NCI-H524 treated with DMSO at 0.1 percent for 48 hours (cell line): ENCODE measurements at regions not wholly inside any gene's neighbourhood (a gene's known extent, or its start where the extent isn't known, plus 50 kb on each side); places are given as distances from the start of the nearest gene placed in this dataset.
"Not testable (repeated sequence)": the region's sequence is repeated elsewhere in the genome, so short reads cannot be mapped to it uniquely, and the experiment has no call there.

Experiments used
- DNase-seq: peaks from one replicate; lab custom pipeline; 2025; lab: John Stamatoyannopoulos, UW

DNA sequence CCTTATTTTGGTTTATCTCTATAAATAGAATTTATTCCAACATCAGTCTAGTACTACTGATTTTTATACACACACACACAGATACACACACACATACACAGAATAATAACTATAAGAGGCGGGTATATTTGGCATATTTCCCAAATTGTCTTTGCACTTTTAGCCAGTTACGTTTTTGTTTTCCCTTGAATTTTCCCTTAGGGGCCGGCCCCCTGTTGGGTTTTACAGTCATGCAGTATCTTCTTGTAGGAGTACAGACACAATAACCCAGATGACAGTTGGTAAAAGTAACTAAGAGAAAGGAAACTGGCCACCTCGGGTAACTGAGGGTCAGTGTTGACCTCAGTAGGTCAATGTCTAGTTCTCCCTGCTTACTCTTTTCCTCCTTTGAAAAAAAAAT is 50.9 kb downstream of the DISP1 start:
- DNase-seq, result no peak

DNA sequence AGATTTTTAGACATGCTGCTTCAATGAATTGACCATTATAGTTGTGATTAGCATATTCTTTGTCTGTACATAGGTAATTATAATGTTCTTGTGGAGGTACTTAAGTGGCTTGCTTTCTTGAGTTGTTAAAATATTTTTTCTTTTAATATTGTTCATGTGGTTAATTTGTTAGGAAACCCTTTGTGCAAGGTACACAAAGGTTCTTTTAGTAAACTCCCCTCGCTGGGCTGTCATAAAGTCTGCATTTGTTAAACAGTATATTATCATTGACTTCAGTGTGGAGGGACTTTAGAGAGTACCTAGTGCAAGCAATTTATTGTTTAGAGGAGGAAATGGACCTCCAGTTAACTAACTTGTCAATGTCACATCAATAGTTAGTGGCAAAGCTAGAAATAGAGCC is 52.5 kb downstream of the DISP1 start:
- DNase-seq, result no peak

DNA sequence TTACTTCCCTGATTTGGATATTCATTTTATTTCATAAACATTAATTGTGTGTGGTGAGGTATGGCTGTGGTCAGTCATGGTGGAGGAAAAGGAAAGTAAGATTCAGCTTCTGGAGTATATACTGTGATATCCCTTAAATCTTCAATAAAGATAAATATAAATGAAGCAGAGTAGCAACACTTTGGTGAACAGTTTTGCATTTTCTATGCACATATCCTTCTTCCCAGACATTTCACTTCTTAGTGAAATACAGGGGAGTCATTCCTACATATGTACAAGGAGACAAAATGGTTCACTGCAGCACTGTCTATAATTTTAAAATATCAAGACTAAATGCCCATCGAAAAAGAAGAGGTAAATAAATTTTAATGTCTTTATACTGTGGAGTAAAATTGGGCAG is 61.3 kb downstream of the DISP1 start:
- no peak for DNase-seq

DNA sequence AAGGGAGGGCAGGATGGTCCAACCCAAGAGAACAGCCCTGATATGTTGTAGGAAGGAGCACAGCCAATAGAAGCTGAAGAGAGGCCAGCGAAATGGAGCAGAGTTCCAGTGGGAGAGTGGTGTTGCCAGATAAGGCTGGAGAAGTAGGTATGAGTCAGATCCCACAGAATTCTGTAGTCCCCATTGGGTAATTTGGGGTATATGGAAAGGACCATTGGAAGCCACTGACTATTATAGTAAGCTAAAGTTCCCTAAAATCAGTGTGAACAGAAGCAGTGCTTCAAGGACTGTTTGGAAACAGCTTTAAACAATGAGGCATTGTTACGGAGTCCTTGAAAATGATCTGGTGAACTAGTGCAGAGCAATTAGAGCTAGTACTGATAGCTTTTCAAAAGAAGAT is 63.0 kb downstream of the DISP1 start:
- DNase-seq, result no peak

- DNase-seq, result no peak
Measured at GRCh38 chr1:222880587-222880986, 65.7 kb downstream of the DISP1 start.

DNA sequence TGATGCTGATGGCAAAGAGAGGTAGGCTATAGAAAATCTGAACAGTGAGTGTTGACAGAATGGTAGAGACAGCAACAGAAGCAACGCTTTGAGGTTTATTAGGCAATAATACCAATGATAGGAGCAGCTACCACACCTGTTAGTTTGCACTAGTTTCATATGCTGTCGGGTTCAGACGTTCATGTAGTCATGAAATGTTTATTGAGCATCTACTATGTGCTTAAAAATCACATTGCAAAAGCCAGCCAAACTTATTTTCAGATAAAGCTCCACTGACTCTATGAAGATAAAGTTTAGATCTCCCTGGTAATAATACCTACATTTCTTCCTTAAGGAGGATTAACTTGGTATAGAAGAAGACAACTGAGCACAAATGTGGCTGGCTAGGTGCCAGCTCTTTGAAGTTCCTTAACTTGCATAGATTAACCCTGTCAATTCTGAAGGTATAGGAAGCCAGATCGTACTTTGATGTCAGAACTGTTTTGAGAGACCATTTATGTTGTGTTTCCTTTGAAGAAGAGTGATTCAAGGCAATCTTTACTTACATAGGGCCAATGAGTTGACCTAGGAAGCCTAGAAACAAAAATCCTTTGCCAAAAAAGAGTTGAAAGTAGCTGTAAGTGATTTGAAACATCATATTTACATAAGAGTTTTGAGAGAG is 71.5 kb downstream of the DISP1 start:
- no peak for DNase-seq

DNA sequence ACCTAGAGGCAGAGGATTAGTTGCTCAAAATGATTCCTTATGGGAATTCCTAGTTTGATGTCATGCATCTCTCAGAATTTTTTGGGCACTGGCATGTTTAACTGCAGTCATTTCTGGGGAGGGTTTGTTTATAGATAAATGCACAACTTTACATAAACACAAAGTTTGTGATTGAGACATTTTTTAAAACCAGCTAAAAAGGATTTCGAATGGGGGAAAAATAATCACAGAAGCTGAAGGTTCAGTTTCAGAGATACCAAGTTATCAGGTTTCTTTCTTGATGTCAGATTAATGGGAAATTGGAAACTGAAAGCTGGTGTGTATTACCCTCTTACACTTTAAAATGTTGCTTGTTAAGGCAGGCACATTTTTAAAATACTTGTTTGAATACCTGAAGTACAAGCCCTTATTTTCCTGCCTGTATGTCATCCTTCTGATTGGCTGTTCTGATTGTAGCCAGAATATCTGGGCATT is 72.1 kb downstream of the DISP1 start:
- no peak for DNase-seq

GRCh38 chr1:222889440-222889839 is 74.6 kb downstream of the DISP1 start:
- no peak for DNase-seq

GRCh38 chr1:222890716-222891115 is 75.9 kb downstream of the DISP1 start:
- DNase-seq, result no peak

GRCh38 chr1:222891578-222891977 is 76.7 kb downstream of the DISP1 start:
- DNase-seq, result no peak

DNA sequence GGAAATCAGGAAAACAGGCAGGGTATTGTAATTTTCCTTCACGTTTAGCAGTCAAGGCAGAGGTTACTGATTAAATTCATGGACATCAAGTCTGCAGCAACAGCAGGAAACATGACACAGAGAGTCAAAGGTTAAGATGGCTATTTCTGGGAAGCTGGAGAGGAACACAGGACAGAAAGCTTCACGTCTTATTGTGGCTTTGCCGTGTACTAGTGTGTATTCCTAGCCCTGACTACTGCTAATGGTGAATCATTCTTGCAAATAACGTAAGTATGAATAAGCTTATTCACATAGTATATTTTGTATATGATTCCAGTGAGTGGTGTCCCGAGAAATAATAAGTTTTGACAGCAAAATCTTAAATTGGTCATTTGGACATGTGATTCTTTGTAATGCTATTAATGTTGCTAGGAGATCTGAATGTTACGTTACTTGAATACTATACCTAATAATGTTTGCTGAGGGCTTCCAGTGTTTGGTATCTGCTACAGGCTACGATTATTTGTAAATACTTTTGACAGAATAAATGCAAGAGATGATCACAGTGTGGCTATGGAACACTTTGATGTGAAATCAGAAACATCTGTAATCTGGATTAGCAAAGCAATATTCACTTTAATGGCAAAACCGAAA is 77.4 kb downstream of the DISP1 start:
- DNase-seq, result no peak

DNA sequence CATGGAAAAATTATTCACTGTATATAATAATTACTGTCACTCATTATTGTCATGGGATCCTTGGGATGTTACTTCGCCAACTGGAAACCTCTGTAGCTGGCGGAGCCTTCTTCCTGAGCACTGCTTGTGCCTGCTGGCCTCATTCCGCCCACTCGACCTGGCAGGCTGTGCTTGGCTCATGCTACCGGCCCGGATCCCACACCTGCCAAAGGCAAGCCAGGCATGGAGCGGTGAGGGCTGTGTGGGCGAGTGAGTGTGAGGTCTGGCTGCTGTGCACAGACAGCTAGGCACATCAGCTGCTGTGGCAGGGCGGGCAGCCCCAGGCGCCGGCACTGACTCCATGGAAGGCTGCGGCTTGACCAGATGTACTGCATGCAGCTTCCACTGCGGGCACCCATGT is 78.4 kb downstream of the DISP1 start:
- DNase-seq, result no peak

- DNase-seq, result no peak
Measured at GRCh38 chr1:222894331-222894730, 79.5 kb downstream of the DISP1 start.

DNA sequence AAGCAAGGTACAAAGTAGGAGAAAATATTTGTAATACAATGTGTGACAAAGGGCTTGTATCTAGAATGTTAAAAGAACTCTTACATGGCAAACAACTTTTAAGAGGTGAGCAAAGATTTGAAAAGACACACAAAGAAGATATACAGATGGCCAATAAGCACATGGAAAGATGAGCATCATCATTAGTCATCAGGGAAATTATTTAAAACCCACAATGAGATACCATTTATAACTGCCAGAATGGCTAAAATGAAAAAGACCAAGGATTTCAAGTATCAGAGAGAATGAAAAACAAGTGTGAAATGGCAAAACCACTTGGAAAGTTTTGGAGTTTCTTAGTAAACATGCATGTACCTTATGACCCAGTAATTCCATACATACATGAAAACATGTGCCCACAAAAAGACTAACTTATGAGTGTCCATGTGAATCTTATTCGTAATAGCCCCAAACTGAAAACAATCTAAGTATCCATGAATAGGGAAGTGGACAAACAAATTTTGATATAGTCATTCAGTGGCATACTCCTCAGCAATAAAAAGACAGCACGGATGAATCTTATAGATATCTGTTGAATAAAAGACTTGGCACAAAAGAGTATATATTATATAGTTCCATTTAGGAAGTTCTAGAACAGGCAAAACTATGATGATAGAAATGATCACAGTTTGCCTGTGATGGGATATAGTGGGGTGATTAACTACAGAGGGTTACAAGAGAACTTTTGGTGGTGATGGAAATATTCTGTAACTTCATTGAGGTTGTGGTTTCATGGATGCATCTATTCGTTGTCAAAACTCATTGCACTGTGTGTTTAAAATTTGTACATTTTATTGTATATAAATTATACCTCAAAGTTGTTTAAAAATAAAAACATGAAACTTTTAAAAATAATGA is 82.0 kb downstream of the DISP1 start:
- DNase-seq, result no peak

DNA sequence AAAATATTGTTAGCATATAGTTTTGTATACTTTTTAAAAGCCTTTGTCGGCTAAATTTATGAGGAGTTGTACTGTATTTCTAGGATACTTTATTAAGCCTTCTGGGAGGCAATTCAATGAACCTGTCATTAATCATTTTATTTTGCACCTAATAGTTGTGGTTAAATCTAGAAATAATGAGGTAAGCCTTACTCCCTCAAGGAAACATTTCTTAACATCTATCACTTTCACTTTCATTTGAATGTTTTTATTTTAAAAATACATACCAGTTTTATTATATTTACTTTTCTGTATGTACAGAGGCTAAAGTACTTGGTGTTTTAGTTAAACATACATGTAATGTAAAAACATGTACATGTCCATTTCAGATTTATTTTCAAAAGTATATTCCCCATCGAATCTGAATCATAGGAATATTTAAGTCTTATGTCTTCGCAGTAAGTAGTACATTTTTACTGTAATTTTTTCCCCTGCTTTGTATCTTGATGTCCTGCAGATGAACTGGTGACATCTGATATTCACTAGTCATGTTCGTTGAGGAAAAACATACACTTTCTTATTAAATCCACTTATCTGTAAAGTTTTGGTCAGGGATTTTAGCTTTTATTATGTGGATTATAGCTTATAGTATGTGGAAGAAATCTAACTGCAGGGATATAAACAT is 82.8 kb downstream of the DISP1 start:
- no peak for DNase-seq

DNA sequence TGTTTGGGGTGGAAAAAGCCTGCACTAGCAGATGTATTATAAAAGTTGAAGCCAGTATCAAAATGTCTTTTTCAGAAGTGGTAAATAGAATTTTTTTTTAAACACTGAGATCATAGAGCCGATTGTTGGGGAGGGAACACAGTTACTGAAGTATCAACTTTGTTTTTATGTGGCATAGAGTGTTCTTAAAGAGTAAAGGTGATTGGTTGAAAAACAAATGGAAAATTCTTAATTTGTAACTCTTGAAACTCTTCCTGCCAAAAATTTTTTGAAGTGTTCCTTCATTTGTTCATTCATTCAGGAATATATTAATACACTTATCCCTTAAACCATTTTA is 83.3 kb downstream of the DISP1 start:
- no peak for DNase-seq

DNA sequence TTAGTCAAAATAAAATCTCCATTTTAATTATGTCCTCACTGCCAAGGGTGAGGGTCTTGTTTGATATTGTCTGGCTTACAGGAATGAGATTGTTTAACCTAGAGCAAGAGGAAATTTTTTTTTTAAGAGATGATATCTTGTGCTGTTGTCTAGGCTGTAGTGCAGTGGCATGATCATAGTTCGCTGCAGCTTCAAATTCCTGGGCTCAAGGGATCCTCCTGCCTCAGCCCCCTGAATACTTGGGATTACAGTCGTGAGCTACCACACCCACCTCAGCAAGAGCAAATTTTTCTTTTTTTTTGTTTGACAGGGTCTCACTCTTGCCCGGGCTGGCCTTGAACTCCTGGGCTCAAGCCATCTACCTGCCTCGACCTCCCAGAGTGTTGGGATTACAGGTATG is 84.6 kb downstream of the DISP1 start:
- no peak for DNase-seq

- DNase-seq, result no peak
Measured at GRCh38 chr1:222904451-222904850, 89.6 kb downstream of the DISP1 start.

DNA sequence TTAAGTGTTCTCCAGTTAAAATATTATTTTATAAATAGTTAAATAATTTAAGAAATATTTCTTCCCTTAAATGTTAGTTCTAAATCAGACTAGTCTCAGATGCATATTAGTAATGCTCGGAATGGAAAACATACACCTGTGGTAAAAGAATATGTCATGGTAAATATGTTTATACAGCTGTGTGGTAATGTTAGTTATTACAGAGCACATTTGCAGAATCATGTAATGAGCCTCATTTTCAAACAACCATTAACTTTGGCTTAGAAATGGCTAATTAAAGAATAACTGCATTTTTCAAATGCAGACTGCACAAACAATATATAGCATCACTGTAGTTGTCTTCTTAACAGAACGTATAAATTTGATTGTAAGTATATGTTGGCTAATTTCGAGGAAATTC is 90.3 kb downstream of the DISP1 start:
- no peak for DNase-seq

- DNase-seq, result not testable (repeated sequence)
Measured at GRCh38 chr1:222906271-222906739, 91.5 kb downstream of the DISP1 start.

DNA sequence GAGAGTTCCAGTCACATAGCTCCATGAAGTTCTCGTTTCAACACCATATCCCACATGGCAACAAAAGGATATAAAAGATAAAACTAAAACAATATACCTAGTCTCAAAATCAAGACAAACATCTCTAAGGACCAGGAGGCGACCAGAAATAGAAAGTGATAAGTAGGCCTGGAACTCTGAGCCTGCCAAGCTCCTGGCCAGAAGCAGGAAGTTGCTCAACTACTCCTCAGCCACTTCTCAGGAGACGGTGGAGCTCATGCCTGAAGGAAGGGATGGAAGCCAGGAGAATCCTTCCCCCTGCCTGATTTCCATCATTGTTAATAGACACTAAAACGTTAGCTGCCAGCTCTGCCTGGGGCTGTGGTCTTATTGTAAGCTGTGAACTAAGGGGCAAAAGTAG is 94.7 kb downstream of the DISP1 start:
- DNase-seq, result no peak

DNA sequence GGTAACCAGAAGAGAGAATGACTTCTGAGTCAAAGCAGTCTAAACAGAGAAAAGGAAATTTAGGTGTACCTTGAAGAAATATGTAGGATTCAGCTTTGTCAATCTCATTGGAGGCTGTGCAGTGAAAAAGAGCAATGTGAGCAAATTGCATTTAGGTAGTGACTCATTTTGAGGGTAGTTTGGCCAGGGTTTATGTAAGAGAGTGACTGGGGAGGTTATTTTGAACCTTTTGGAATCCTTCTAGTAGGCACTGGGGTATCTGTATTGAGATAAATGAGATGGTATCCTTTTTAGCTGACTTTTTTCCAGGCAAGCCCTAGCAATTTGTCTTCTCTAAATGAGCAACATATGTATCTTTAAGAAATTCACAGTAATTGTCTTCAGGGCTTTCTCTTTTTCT is 95.9 kb downstream of the DISP1 start:
- DNase-seq, result no peak
